WTC11 (cell line): ENCODE measurements at regions not wholly inside any gene's neighbourhood (a gene's known extent, or its start where the extent isn't known, plus 50 kb on each side); places are given as distances from the start of the nearest gene placed in this dataset.

Experiments used
- ATAC-seq: fragments of 200-7000 bp; cut with Tn5 transposase; 2 replicates; pipeline ENCODE4 v1.10.0; 2021; ENCODE audit warnings: mild to moderate bottlenecking, moderate library complexity
- CTCF ChIA-PET: fragments of 300-600 bp; sonication (Branson Sonifier 250); formaldehyde crosslinking; loops from one replicate; lab custom pipeline; 2021; ENCODE audit warnings: antibody characterized with exemption; lab: Charles Lee
- POLR2A ChIA-PET: fragments of 350-600 bp; sonication (Branson Sonifier 250); formaldehyde crosslinking; loops from one replicate; lab custom pipeline; 2021; ENCODE audit warnings: antibody characterized with exemption; lab: Charles Lee
- DNase-seq: peaks from one replicate; pipeline ENCODE4 v3.0.0; 2021; ENCODE audit warnings: low spot score
- H3K27ac Mint-ChIP-seq: 2 replicates; pipeline ENCODE4 v1.8.0; 2021; ENCODE audit warnings: mixed read lengths
- H3K27me3 Mint-ChIP-seq: 2 replicates; pipeline ENCODE4 v1.8.0; 2021; ENCODE audit warnings: low read depth, mild to moderate bottlenecking, moderate library complexity, mixed read lengths
- H3K36me3 Mint-ChIP-seq: 2 replicates; pipeline ENCODE4 v1.8.0; 2021; ENCODE audit warnings: mixed read lengths
- H3K4me1 Mint-ChIP-seq: 2 replicates; pipeline ENCODE4 v1.8.0; 2022; ENCODE audit warnings: mixed read lengths
- H3K4me3 Mint-ChIP-seq: 2 replicates; pipeline ENCODE4 v1.8.0; 2021; ENCODE audit warnings: mild to moderate bottlenecking, moderate library complexity, mixed read lengths
- H3K9me3 Mint-ChIP-seq: 2 replicates; pipeline ENCODE4 v1.8.0; 2021; ENCODE audit warnings: mixed read lengths
- ARID4B ChIP-seq: sonication (generic); formaldehyde crosslinking; IDR thresholded peaks from 2 replicates; pipeline ENCODE4 v1.8.0; 2023; ENCODE audit warnings: missing genetic modification reagents, mild to moderate bottlenecking, borderline replicate concordance
- KAT7 ChIP-seq: sonication (generic); formaldehyde crosslinking; IDR thresholded peaks from 2 replicates; pipeline ENCODE4 v1.8.1; 2023; ENCODE audit warnings: missing genetic modification reagents, mild to moderate bottlenecking, borderline replicate concordance
- NR2C2 ChIP-seq: sonication (generic); formaldehyde crosslinking; IDR thresholded peaks from 2 replicates; pipeline ENCODE4 v1.8.0; 2022; ENCODE audit warnings: mild to moderate bottlenecking, missing genetic modification reagents
- SMAD3 ChIP-seq: sonication (generic); formaldehyde crosslinking; IDR thresholded peaks from 2 replicates; pipeline ENCODE4 v1.8.0; 2022; ENCODE audit warnings: missing genetic modification reagents, mild to moderate bottlenecking, borderline replicate concordance
- ZBTB21 ChIP-seq: sonication (generic); formaldehyde crosslinking; IDR thresholded peaks from 2 replicates; pipeline ENCODE4 v1.8.1; 2023; ENCODE audit warnings: mild to moderate bottlenecking, missing genetic modification reagents, borderline replicate concordance
- ZNF121 ChIP-seq: sonication (generic); formaldehyde crosslinking; IDR thresholded peaks from 2 replicates; pipeline ENCODE4 v1.8.0; 2023; ENCODE audit warnings: missing genetic modification reagents
- ZNF396 ChIP-seq: fragments of 250-450 bp; sonication (Bioruptor Pico); IDR thresholded peaks from 2 replicates; pipeline ENCODE4 v1.8.0; 2021; ENCODE audit warnings: mild to moderate bottlenecking, moderate library complexity, borderline replicate concordance
- ZNF532 ChIP-seq: fragments of 250-450 bp; sonication (Bioruptor Pico); IDR thresholded peaks from 2 replicates; pipeline ENCODE4 v1.9.0; 2021; ENCODE audit warnings: mild to moderate bottlenecking, borderline replicate concordance
- TF ChIP-seq, protein P1 (sequence below): sonication (generic); formaldehyde crosslinking; IDR thresholded peaks from 2 replicates; pipeline ENCODE4 v1.8.1; 2023; ENCODE audit warnings: mild to moderate bottlenecking, missing genetic modification reagents, moderate library complexity
- TF ChIP-seq, protein P2 (sequence below): sonication (generic); formaldehyde crosslinking; IDR thresholded peaks from 2 replicates; pipeline ENCODE4 v1.8.0; 2022; ENCODE audit warnings: mild to moderate bottlenecking, missing genetic modification reagents

- TF ChIP-seq, protein P1, sequence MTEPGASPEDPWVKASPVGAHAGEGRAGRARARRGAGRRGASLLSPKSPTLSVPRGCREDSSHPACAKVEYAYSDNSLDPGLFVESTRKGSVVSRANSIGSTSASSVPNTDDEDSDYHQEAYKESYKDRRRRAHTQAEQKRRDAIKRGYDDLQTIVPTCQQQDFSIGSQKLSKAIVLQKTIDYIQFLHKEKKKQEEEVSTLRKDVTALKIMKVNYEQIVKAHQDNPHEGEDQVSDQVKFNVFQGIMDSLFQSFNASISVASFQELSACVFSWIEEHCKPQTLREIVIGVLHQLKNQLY (CRISPR knock-in tag) = no peak
- no peak for TF ChIP-seq KAT7
- no peak for TF ChIP-seq ZNF396
- no peak for TF ChIP-seq ZNF532 (CRISPR knock-in tag)
- no peak for TF ChIP-seq ARID4B (CRISPR knock-in tag)
- TF ChIP-seq, protein P2, sequence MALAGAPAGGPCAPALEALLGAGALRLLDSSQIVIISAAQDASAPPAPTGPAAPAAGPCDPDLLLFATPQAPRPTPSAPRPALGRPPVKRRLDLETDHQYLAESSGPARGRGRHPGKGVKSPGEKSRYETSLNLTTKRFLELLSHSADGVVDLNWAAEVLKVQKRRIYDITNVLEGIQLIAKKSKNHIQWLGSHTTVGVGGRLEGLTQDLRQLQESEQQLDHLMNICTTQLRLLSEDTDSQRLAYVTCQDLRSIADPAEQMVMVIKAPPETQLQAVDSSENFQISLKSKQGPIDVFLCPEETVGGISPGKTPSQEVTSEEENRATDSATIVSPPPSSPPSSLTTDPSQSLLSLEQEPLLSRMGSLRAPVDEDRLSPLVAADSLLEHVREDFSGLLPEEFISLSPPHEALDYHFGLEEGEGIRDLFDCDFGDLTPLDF (CRISPR knock-in tag) = no peak
- TF ChIP-seq NR2C2 (CRISPR knock-in tag) = no peak
- no peak for TF ChIP-seq ZBTB21 (CRISPR knock-in tag)
- TF ChIP-seq, all 79 proteins: peak for 0
Observed at GRCh38 chr11:62033191-62034035, 66.0 kb upstream of the FTH1 start (continued).

- peaks cover 15% of the 10 kb centered on the region for H3K9me3 Mint-ChIP-seq
- ChIA-PET CTCF (interaction anchor here (0.6 to 1.8 kb wide), 6 partner anchors 31 to 131 kb away, joined by 3 to 10 read pairs (median 4); no protein-coding TSS in a partner anchor), POLR2A (interaction anchor here (1.5 kb wide), 1 partner anchor 62 kb away, joined by 5 read pairs; the partner anchor contains the start of gene FTH1)
- ATAC-seq (peak; percentile 94), DNase-seq (peak; percentile 43)
- TF ChIP-seq SMAD3 (CRISPR knock-in tag) = no peak
- no peak; the same call in 1 of the 2 replicates for TF ChIP-seq ZNF121 (CRISPR knock-in tag)
- H3K4me3 Mint-ChIP-seq = no peak overlapping the region
- H3K27me3 Mint-ChIP-seq = peaks cover 6% of the 10 kb centered on the region; the same call in 1 of the 2 replicates
- H3K4me1 Mint-ChIP-seq = peaks cover 31% of the 10 kb centered on the region
- H3K27ac Mint-ChIP-seq = peak overlapping the region; percentile 77
- H3K36me3 Mint-ChIP-seq = peaks cover 7% of the 10 kb centered on the region; the same call in 1 of the 2 replicates
Observed at GRCh38 chr11:62030071-62030684, 62.7 kb upstream of the FTH1 start.
